ENCODE measurements at regions not wholly inside any gene's neighbourhood (a gene's known extent, or its start where the extent isn't known, plus 50 kb on each side); places are given as distances from the start of the nearest gene placed in this dataset.

GRCh38 chr6:21990577-21990976, 306.3 kb downstream of the PRL start:
- no peak for TF ChIP-seq CTCF (IDR thresholded peaks at IDR 0.05)
- intact Hi-C loops (cut with DNase I, micrococcal nuclease) = no loop called here
- no peak for ATAC-seq

GRCh38 chr6:21992178-21992967, 304.5 kb downstream of the PRL start:
- Histone ChIP-seq H3K4me1 (ENCODE audit: low read depth) (peaks cover 5% of the 10 kb centered on the region), H3K36me3 (ENCODE audit: low read depth) (no peaks in the 10 kb centered on the region), H3K9me3 (no peaks in the 10 kb centered on the region), H3K4me3 (no peak overlapping the region)
- intact Hi-C loops (cut with DNase I, micrococcal nuclease) = no loop called here
- peak in 1 of 3 donors; percentile 11 for DNase-seq
- peak; percentile 32 for ATAC-seq
- TF ChIP-seq CTCF (IDR thresholded peaks at IDR 0.05) = no peak

More at GRCh38 chr6:21990577-21990976, 306.3 kb downstream of the PRL start:
- no peaks in the 10 kb centered on the region for H3K36me3 ChIP-seq (ENCODE audit: low read depth)
- no peak for DNase-seq
- H3K4me1 ChIP-seq (ENCODE audit: low read depth) = peaks cover 15% of the 10 kb centered on the region
- H3K9me3 ChIP-seq = no peaks in the 10 kb centered on the region
- no peak overlapping the region for H3K4me3 ChIP-seq

- Histone ChIP-seq H3K36me3 (ENCODE audit: low read depth) (no peaks in the 10 kb centered on the region), H3K4me3 (no peak overlapping the region), H3K4me1 (ENCODE audit: low read depth) (no peaks in the 10 kb centered on the region), H3K9me3 (no peaks in the 10 kb centered on the region)
- DNase-seq (no peak), ATAC-seq (no peak)
- intact Hi-C loops (cut with DNase I, micrococcal nuclease) = no loop called here
- TF ChIP-seq CTCF (IDR thresholded peaks at IDR 0.05) = no peak
Observed at GRCh38 chr6:21993841-21994240, 303.0 kb downstream of the PRL start.

- no peak for ATAC-seq
- no peaks in the 10 kb centered on the region for H3K36me3 ChIP-seq (ENCODE audit: low read depth)
- DNase-seq = no peak
- no peaks in the 10 kb centered on the region for H3K4me1 ChIP-seq (ENCODE audit: low read depth)
- no peak for TF ChIP-seq CTCF (IDR thresholded peaks at IDR 0.05)
- intact Hi-C loops (cut with DNase I, micrococcal nuclease) = no loop called here
- H3K9me3 ChIP-seq = no peaks in the 10 kb centered on the region
- H3K4me3 ChIP-seq = no peak overlapping the region
Observed at GRCh38 chr6:21994821-21995220, 302.0 kb downstream of the PRL start.

- TF ChIP-seq CTCF (IDR thresholded peaks at IDR 0.05) = no peak
- H3K4me3 ChIP-seq = no peak overlapping the region
- ATAC-seq = no peak
- no peaks in the 10 kb centered on the region for H3K4me1 ChIP-seq (ENCODE audit: low read depth)
- intact Hi-C loops (cut with DNase I, micrococcal nuclease) = no loop called here
- no peak for DNase-seq
- no peaks in the 10 kb centered on the region for H3K36me3 ChIP-seq (ENCODE audit: low read depth)
- H3K9me3 ChIP-seq = no peaks in the 10 kb centered on the region
Observed at GRCh38 chr6:21995318-21995717, 301.5 kb downstream of the PRL start.
